Cardiac fibroblast (primary cell): ENCODE measurements at regions not wholly inside any gene's neighbourhood (a gene's known extent, or its start where the extent isn't known, plus 50 kb on each side); places are given as distances from the start of the nearest gene placed in this dataset.

ENCODE experiments used
- DNase-seq, 2 donors: peaks; one replicate each; pipeline versions ENCODE4 v3.0.0 to v3.0.0-alpha.2; 2010; ENCODE audit warnings: low read depth in 2 of 2
- H3K4me3 ChIP-seq, 2 donors: replicated peaks in 1 of 2; 1 replicate in 1 of 2; 2 replicates in 1 of 2; pipeline ENCODE4 v1.5.1; 2011; ENCODE audit warnings: low read depth in 2 of 2, low read length in 2 of 2, mild to moderate bottlenecking in 2 of 2, moderate library complexity in 1 of 2
- CTCF ChIP-seq: IDR thresholded peaks from one replicate; pipeline ENCODE4 v1.5.1; 2011; ENCODE audit warnings: low read depth, mild to moderate bottlenecking, low read length, inconsistent platforms

GRCh38 chr5:68547056-68547455, 331.5 kb downstream of the PIK3R1 start:
- H3K4me3 ChIP-seq = no peak overlapping the region
- no peak for TF ChIP-seq CTCF
- no peak for DNase-seq

- TF ChIP-seq CTCF = no peak
- H3K4me3 ChIP-seq = no peak overlapping the region
- no peak for DNase-seq
These were observed 332.1 kb downstream of the PIK3R1 start for GRCh38 chr5:68547622-68548021.

- DNase-seq = peak; percentile 38 to 49
- TF ChIP-seq CTCF = no peak
- H3K4me3 ChIP-seq = no peak overlapping the region
These were observed 333.6 kb downstream of the PIK3R1 start for GRCh38 chr5:68548959-68549676.

- DNase-seq = no peak
- no peak overlapping the region for H3K4me3 ChIP-seq
- no peak for TF ChIP-seq CTCF
These were observed 334.5 kb downstream of the PIK3R1 start for GRCh38 chr5:68550015-68550414.

- DNase-seq = no peak
These were observed 335.9 kb downstream of the PIK3R1 start for GRCh38 chr5:68551436-68551835.

GRCh38 chr5:68554571-68555279, 339.2 kb downstream of the PIK3R1 start:
- H3K4me3 ChIP-seq = no peak overlapping the region
- TF ChIP-seq CTCF = no peak

More at GRCh38 chr5:68551436-68551835, 335.9 kb downstream of the PIK3R1 start:
- H3K4me3 ChIP-seq = no peak overlapping the region
- no peak for TF ChIP-seq CTCF

More at GRCh38 chr5:68554571-68555279, 339.2 kb downstream of the PIK3R1 start:
- peak; percentile 75 to 93 for DNase-seq
